HL-60 (cell line): ENCODE measurements at regions not wholly inside any gene's neighbourhood (a gene's known extent, or its start where the extent isn't known, plus 50 kb on each side); places are given as distances from the start of the nearest gene placed in this dataset.

Source experiments
- DNase-seq, 2 experiments: peaks; one replicate each; pipeline ENCODE4 v3.0.0-alpha.2; 2010 to 2020; ENCODE audit warnings: low read depth in 1 of 2, low spot score in 1 of 2
- H3K27ac ChIP-seq: fragments of 250-450 bp; sonication (Bioruptor Pico); replicated peaks from 2 replicates; pipeline ENCODE4 v1.5.1; 2020; ENCODE audit warnings: mild to moderate bottlenecking, moderate library complexity
- H3K27me3 ChIP-seq: fragments of 250-450 bp; sonication (Bioruptor Pico); 2 replicates; pipeline ENCODE4 v1.5.1; 2021; ENCODE audit warnings: mild to moderate bottlenecking, moderate library complexity; ENCODE audit not compliant: insufficient read depth, poor library complexity, severe bottlenecking
- H3K4me3 ChIP-seq: replicated peaks from 2 replicates; pipeline ENCODE4 v1.5.1; 2011; ENCODE audit warnings: mild to moderate bottlenecking, control low read depth, low read length; ENCODE audit not compliant: insufficient read depth
- GABPA ChIP-seq: IDR thresholded peaks from 2 replicates; pipeline ENCODE4 v1.6.1; 2012; ENCODE audit warnings: low read depth
- POLR2AphosphoS5 ChIP-seq: IDR thresholded peaks from 2 replicates; pipeline ENCODE4 v1.6.1; 2012; ENCODE audit warnings: low read depth
- SPI1 ChIP-seq: IDR thresholded peaks from 2 replicates; pipeline ENCODE4 v1.6.1; 2012; ENCODE audit warnings: low read depth, mild to moderate bottlenecking, borderline replicate concordance
- TF ChIP-seq, protein P1 (sequence below): IDR thresholded peaks from 2 replicates; pipeline ENCODE4 v1.6.1; 2012; ENCODE audit warnings: low read depth; ENCODE audit not compliant: insufficient replicate concordance
- TF ChIP-seq, protein P2 (sequence below): IDR thresholded peaks from one replicate; pipeline ENCODE4 v1.5.1; 2011; ENCODE audit warnings: low read length, control low read depth, inconsistent platforms; ENCODE audit not compliant: insufficient read depth

DNA sequence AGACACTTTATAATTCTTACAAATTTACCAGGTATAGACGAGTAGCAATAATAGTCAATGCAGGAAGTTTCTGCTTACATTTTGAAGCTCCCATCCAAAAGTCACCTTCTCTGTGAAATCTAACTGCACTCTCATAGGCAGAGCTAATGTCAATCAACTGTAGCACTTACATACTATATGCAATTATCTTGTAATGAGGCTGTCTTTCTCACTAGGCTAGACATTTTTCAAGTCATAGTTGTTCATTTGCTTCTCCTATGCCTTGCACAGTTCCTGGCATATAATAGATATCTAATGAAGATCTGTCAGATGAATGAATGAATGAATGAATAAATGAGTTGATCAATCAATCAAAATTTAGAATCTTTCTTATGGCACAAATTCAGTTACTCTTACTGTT, 273.0 kb upstream of the DAB1 start:
- H3K27ac ChIP-seq: no peak overlapping the region
- TF ChIP-seq, protein P1, sequence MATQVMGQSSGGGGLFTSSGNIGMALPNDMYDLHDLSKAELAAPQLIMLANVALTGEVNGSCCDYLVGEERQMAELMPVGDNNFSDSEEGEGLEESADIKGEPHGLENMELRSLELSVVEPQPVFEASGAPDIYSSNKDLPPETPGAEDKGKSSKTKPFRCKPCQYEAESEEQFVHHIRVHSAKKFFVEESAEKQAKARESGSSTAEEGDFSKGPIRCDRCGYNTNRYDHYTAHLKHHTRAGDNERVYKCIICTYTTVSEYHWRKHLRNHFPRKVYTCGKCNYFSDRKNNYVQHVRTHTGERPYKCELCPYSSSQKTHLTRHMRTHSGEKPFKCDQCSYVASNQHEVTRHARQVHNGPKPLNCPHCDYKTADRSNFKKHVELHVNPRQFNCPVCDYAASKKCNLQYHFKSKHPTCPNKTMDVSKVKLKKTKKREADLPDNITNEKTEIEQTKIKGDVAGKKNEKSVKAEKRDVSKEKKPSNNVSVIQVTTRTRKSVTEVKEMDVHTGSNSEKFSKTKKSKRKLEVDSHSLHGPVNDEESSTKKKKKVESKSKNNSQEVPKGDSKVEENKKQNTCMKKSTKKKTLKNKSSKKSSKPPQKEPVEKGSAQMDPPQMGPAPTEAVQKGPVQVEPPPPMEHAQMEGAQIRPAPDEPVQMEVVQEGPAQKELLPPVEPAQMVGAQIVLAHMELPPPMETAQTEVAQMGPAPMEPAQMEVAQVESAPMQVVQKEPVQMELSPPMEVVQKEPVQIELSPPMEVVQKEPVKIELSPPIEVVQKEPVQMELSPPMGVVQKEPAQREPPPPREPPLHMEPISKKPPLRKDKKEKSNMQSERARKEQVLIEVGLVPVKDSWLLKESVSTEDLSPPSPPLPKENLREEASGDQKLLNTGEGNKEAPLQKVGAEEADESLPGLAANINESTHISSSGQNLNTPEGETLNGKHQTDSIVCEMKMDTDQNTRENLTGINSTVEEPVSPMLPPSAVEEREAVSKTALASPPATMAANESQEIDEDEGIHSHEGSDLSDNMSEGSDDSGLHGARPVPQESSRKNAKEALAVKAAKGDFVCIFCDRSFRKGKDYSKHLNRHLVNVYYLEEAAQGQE: no peak
- TF ChIP-seq POLR2AphosphoS5 (no peak), GABPA (no peak), SPI1 (no peak)
- TF ChIP-seq, protein P2, sequence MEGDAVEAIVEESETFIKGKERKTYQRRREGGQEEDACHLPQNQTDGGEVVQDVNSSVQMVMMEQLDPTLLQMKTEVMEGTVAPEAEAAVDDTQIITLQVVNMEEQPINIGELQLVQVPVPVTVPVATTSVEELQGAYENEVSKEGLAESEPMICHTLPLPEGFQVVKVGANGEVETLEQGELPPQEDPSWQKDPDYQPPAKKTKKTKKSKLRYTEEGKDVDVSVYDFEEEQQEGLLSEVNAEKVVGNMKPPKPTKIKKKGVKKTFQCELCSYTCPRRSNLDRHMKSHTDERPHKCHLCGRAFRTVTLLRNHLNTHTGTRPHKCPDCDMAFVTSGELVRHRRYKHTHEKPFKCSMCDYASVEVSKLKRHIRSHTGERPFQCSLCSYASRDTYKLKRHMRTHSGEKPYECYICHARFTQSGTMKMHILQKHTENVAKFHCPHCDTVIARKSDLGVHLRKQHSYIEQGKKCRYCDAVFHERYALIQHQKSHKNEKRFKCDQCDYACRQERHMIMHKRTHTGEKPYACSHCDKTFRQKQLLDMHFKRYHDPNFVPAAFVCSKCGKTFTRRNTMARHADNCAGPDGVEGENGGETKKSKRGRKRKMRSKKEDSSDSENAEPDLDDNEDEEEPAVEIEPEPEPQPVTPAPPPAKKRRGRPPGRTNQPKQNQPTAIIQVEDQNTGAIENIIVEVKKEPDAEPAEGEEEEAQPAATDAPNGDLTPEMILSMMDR: no peak
- H3K27me3 ChIP-seq: no peaks in the 10 kb centered on the region
- H3K4me3 ChIP-seq: no peak overlapping the region
- DNase-seq: no peak

DNA sequence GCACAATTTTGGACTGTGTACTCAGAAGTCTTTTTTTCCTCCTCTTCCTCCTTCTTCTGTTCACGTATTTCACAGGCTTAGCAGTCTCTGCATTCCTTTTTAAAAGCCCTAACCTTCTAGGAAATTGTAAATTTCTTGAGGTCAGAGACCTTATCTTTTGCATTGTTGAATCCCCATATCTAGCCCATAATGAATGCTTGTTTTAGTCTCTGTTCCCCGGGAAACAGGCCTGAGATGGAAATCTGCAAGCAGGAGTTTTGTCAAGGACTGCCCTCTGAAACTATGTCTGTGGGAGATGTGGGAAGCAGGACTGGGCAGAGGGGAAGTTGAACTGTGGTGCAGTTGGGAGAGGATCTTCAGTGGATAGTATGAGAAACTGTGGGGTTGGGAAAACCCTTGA, 272.2 kb upstream of the DAB1 start:
- Histone ChIP-seq H3K4me3 (no peak overlapping the region), H3K27ac (no peak overlapping the region), H3K27me3 (no peaks in the 10 kb centered on the region)
- TF ChIP-seq, protein P2: no peak
- no peak for TF ChIP-seq POLR2AphosphoS5
- no peak for TF ChIP-seq SPI1
- TF ChIP-seq GABPA: no peak
- TF ChIP-seq, protein P1: no peak
- DNase-seq: no peak

DNA sequence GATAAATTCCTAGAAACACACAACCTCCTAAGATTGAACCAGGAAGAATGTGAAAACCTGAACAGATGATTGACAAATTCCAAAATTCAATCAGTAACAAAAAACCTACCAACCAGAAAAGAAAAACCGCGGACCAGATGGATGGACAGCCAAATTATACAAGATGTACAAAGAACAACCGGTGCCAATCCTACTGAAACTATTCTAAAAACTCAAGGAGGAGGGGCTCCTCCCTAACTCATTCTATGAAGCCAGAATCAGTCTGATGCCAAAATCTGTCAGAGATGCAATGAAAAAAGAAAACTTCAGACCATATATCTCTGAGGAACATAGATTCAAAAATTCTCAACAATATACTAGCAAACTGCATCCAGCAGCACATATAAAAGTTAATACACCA, 262.4 kb upstream of the DAB1 start:
- Histone ChIP-seq H3K27me3 (no peaks in the 10 kb centered on the region), H3K4me3 (no peak overlapping the region), H3K27ac (no peak overlapping the region)
- no peak for DNase-seq
- TF ChIP-seq POLR2AphosphoS5: no peak
- TF ChIP-seq, protein P1: no peak
- no peak for TF ChIP-seq SPI1
- TF ChIP-seq, protein P2: no peak
- TF ChIP-seq GABPA: no peak
